ENCODE measurements at regions not wholly inside any gene's neighbourhood (a gene's known extent, or its start where the extent isn't known, plus 50 kb on each side); places are given as distances from the start of the nearest gene placed in this dataset.
"Not testable (repeated sequence)": the region's sequence is repeated elsewhere in the genome, so short reads cannot be mapped to it uniquely, and the experiment has no call there.

- no peak overlapping the region for H3K9ac ChIP-seq (ENCODE audit: low read depth, low read length)
Measured at GRCh38 chr2:125227843-125228392, 1202.8 kb downstream of the CNTNAP5 start.

GRCh38 chr2:125240870-125241269, 1215.8 kb downstream of the CNTNAP5 start:
- no peaks in the 10 kb centered on the region for H3K4me1 ChIP-seq (ENCODE audit: control insufficient read depth, insufficient read depth, low read length)
- no peaks in the 10 kb centered on the region for H3K36me3 ChIP-seq (ENCODE audit: control insufficient read depth, insufficient read depth, low read length)
- H3K9me3 ChIP-seq (ENCODE audit: control insufficient read depth, insufficient read depth, low read length) = no peaks in the 10 kb centered on the region
- no peak overlapping the region for H3K4me3 ChIP-seq (ENCODE audit: low read depth, low read length)
- no peak overlapping the region for H3K9ac ChIP-seq (ENCODE audit: low read depth, low read length)
- H3K27me3 ChIP-seq (ENCODE audit: control insufficient read depth, insufficient read depth, low read length) = no peaks in the 10 kb centered on the region

More at GRCh38 chr2:125227843-125228392, 1202.8 kb downstream of the CNTNAP5 start:
- Histone ChIP-seq H3K27me3 (ENCODE audit: control insufficient read depth, insufficient read depth, low read length) (no peaks in the 10 kb centered on the region), H3K9me3 (ENCODE audit: control insufficient read depth, insufficient read depth, low read length) (no peaks in the 10 kb centered on the region), H3K4me1 (ENCODE audit: control insufficient read depth, insufficient read depth, low read length) (no peaks in the 10 kb centered on the region), H3K36me3 (ENCODE audit: control insufficient read depth, insufficient read depth, low read length) (no peaks in the 10 kb centered on the region), H3K4me3 (ENCODE audit: low read depth, low read length) (no peak overlapping the region)

- no peak overlapping the region for H3K9ac ChIP-seq (ENCODE audit: low read depth, low read length)
- H3K9me3 ChIP-seq (ENCODE audit: control insufficient read depth, insufficient read depth, low read length) = no peaks in the 10 kb centered on the region
- H3K36me3 ChIP-seq (ENCODE audit: control insufficient read depth, insufficient read depth, low read length) = no peaks in the 10 kb centered on the region
- H3K4me1 ChIP-seq (ENCODE audit: control insufficient read depth, insufficient read depth, low read length) = no peaks in the 10 kb centered on the region
- no peaks in the 10 kb centered on the region for H3K27me3 ChIP-seq (ENCODE audit: control insufficient read depth, insufficient read depth, low read length)
- no peak overlapping the region for H3K4me3 ChIP-seq (ENCODE audit: low read depth, low read length)
Measured at GRCh38 chr2:125243074-125243473, 1218.0 kb downstream of the CNTNAP5 start.

DNA sequence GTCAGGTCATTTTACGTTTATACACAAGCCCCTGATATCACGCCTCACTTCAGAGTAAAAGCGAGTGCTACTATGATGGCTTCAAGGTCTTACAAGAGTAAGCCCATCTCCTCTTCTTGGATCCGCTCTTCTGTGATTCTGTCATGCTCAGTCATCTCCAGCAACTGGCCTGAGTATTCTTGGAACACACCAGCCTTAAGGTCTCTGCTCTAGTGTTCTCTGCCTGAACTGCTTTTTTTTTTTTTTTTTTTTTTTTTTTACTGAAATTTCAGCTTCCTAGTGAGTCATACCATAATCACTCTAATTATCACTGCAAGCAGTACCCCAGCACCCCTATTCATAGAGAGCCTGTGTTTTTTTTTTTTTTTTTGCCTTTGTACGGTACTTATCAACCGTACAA, 1228.9 kb downstream of the CNTNAP5 start:
- no peaks in the 10 kb centered on the region for H3K9me3 ChIP-seq (ENCODE audit: control insufficient read depth, insufficient read depth, low read length)
- no peak overlapping the region for H3K4me3 ChIP-seq (ENCODE audit: low read depth, low read length)
- no peaks in the 10 kb centered on the region for H3K27me3 ChIP-seq (ENCODE audit: control insufficient read depth, insufficient read depth, low read length)
- H3K9ac ChIP-seq (ENCODE audit: low read depth, low read length) = no peak overlapping the region
- H3K36me3 ChIP-seq (ENCODE audit: control insufficient read depth, insufficient read depth, low read length) = no peaks in the 10 kb centered on the region
- no peaks in the 10 kb centered on the region for H3K4me1 ChIP-seq (ENCODE audit: control insufficient read depth, insufficient read depth, low read length)

DNA sequence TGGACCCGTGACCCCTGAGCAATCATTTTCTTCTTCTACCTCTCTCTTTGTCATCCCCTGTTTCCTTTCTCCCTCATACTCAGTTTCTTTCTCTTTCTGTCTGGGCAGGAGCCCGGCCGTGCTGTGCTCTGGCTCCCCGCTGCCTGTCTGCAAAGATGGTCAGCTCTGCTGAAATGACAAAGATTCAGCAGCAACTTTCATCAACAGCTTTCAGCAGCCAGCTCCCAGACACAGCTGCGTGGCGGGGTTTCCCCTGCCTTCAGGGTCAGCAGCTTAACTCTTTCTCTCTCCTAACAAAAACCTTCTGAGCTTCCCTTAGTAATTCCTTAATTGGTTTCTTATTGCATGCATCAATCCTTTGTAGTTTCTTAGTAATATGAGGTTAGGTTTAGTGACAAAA, 1234.4 kb downstream of the CNTNAP5 start:
- Histone ChIP-seq H3K9me3 (ENCODE audit: control insufficient read depth, insufficient read depth, low read length) (no peaks in the 10 kb centered on the region), H3K27me3 (ENCODE audit: control insufficient read depth, insufficient read depth, low read length) (no peaks in the 10 kb centered on the region), H3K36me3 (ENCODE audit: control insufficient read depth, insufficient read depth, low read length) (no peaks in the 10 kb centered on the region), H3K9ac (ENCODE audit: low read depth, low read length) (no peak overlapping the region), H3K4me1 (ENCODE audit: control insufficient read depth, insufficient read depth, low read length) (no peaks in the 10 kb centered on the region), H3K4me3 (ENCODE audit: low read depth, low read length) (no peak overlapping the region)

- H3K4me1 ChIP-seq (ENCODE audit: control insufficient read depth, insufficient read depth, low read length); H3K27me3 ChIP-seq (ENCODE audit: control insufficient read depth, insufficient read depth, low read length); H3K4me3 ChIP-seq (ENCODE audit: low read depth, low read length): not testable (repeated sequence)
Measured at GRCh38 chr2:125260366-125260930, 1235.4 kb downstream of the CNTNAP5 start.

DNA sequence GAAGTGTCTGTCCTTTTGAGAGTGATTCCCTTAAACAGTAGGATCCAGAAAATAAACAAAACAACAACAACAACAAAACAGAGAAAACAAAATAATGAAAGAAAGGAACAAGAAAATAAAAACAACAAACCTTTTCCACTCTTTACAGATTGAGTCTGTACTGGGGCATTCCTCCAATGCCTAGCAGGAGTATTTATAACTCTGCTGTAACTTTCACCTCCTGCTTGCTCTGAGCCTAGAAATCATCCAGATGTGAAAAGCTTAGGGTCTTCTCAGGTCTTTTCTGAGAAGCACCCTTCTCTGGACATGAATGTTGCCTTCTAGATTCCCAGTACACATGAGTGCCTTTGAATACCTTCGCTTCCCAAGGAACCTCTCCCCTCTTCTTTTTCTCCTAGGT, 1239.4 kb downstream of the CNTNAP5 start:
- Histone ChIP-seq H3K9ac (ENCODE audit: low read depth, low read length) (no peak overlapping the region), H3K36me3 (ENCODE audit: control insufficient read depth, insufficient read depth, low read length) (no peaks in the 10 kb centered on the region), H3K4me1 (ENCODE audit: control insufficient read depth, insufficient read depth, low read length) (no peaks in the 10 kb centered on the region), H3K27me3 (ENCODE audit: control insufficient read depth, insufficient read depth, low read length) (no peaks in the 10 kb centered on the region), H3K9me3 (ENCODE audit: control insufficient read depth, insufficient read depth, low read length) (no peaks in the 10 kb centered on the region), H3K4me3 (ENCODE audit: low read depth, low read length) (no peak overlapping the region)

More at GRCh38 chr2:125260366-125260930, 1235.4 kb downstream of the CNTNAP5 start:
- H3K9ac ChIP-seq (ENCODE audit: low read depth, low read length); H3K9me3 ChIP-seq (ENCODE audit: control insufficient read depth, insufficient read depth, low read length); H3K36me3 ChIP-seq (ENCODE audit: control insufficient read depth, insufficient read depth, low read length): not testable (repeated sequence)

- Histone ChIP-seq H3K27me3 (ENCODE audit: control insufficient read depth, insufficient read depth, low read length) (no peaks in the 10 kb centered on the region), H3K4me3 (ENCODE audit: low read depth, low read length) (no peak overlapping the region), H3K36me3 (ENCODE audit: control insufficient read depth, insufficient read depth, low read length) (no peaks in the 10 kb centered on the region), H3K9me3 (ENCODE audit: control insufficient read depth, insufficient read depth, low read length) (no peaks in the 10 kb centered on the region), H3K4me1 (ENCODE audit: control insufficient read depth, insufficient read depth, low read length) (no peaks in the 10 kb centered on the region), H3K9ac (ENCODE audit: low read depth, low read length) (no peak overlapping the region)
Measured at GRCh38 chr2:125267683-125268082, 1242.6 kb downstream of the CNTNAP5 start.

GRCh38 chr2:125272651-125273050, 1247.6 kb downstream of the CNTNAP5 start:
- H3K9me3 ChIP-seq (ENCODE audit: control insufficient read depth, insufficient read depth, low read length) = no peaks in the 10 kb centered on the region
- H3K4me1 ChIP-seq (ENCODE audit: control insufficient read depth, insufficient read depth, low read length) = no peaks in the 10 kb centered on the region
- H3K27me3 ChIP-seq (ENCODE audit: control insufficient read depth, insufficient read depth, low read length) = no peaks in the 10 kb centered on the region
- no peak overlapping the region for H3K4me3 ChIP-seq (ENCODE audit: low read depth, low read length)
- no peak overlapping the region for H3K9ac ChIP-seq (ENCODE audit: low read depth, low read length)
- no peaks in the 10 kb centered on the region for H3K36me3 ChIP-seq (ENCODE audit: control insufficient read depth, insufficient read depth, low read length)

GRCh38 chr2:125274718-125275117, 1249.6 kb downstream of the CNTNAP5 start:
- Histone ChIP-seq H3K9ac (ENCODE audit: low read depth, low read length) (no peak overlapping the region), H3K4me1 (ENCODE audit: control insufficient read depth, insufficient read depth, low read length) (no peaks in the 10 kb centered on the region), H3K27me3 (ENCODE audit: control insufficient read depth, insufficient read depth, low read length) (no peaks in the 10 kb centered on the region), H3K36me3 (ENCODE audit: control insufficient read depth, insufficient read depth, low read length) (no peaks in the 10 kb centered on the region), H3K9me3 (ENCODE audit: control insufficient read depth, insufficient read depth, low read length) (no peaks in the 10 kb centered on the region), H3K4me3 (ENCODE audit: low read depth, low read length) (no peak overlapping the region)

GRCh38 chr2:125280265-125280664, 1255.2 kb downstream of the CNTNAP5 start:
- no peaks in the 10 kb centered on the region for H3K36me3 ChIP-seq (ENCODE audit: control insufficient read depth, insufficient read depth, low read length)
- no peaks in the 10 kb centered on the region for H3K9me3 ChIP-seq (ENCODE audit: control insufficient read depth, insufficient read depth, low read length)
- no peaks in the 10 kb centered on the region for H3K4me1 ChIP-seq (ENCODE audit: control insufficient read depth, insufficient read depth, low read length)
- no peaks in the 10 kb centered on the region for H3K27me3 ChIP-seq (ENCODE audit: control insufficient read depth, insufficient read depth, low read length)
- no peak overlapping the region for H3K4me3 ChIP-seq (ENCODE audit: low read depth, low read length)
- H3K9ac ChIP-seq (ENCODE audit: low read depth, low read length) = no peak overlapping the region

GRCh38 chr2:125281242-125281641, 1256.2 kb downstream of the CNTNAP5 start:
- Histone ChIP-seq H3K36me3 (ENCODE audit: control insufficient read depth, insufficient read depth, low read length) (no peaks in the 10 kb centered on the region), H3K4me3 (ENCODE audit: low read depth, low read length) (no peak overlapping the region), H3K27me3 (ENCODE audit: control insufficient read depth, insufficient read depth, low read length) (no peaks in the 10 kb centered on the region), H3K9ac (ENCODE audit: low read depth, low read length) (no peak overlapping the region), H3K4me1 (ENCODE audit: control insufficient read depth, insufficient read depth, low read length) (no peaks in the 10 kb centered on the region), H3K9me3 (ENCODE audit: control insufficient read depth, insufficient read depth, low read length) (no peaks in the 10 kb centered on the region)

Measured in iPS-15b (cell line).